Bronchial epithelial cell (primary cell): ENCODE measurements at regions not wholly inside any gene's neighbourhood (a gene's known extent, or its start where the extent isn't known, plus 50 kb on each side); places are given as distances from the start of the nearest gene placed in this dataset.

Experiments used
- DNase-seq: peaks from one replicate; pipeline ENCODE4 v3.0.0-alpha.2; 2010; ENCODE audit warnings: low read depth
- FAIRE-seq: peaks from 2 replicates; lab custom pipeline; 2011; peaks lifted over from hg19 to GRCh38; lab: Jason Lieb, UNC
- H3K27me3 ChIP-seq: 2 replicates; pipeline ENCODE4 v1.5.1; 2011; ENCODE audit warnings: low read length; ENCODE audit not compliant: control insufficient read depth, insufficient read depth
- H3K36me3 ChIP-seq: 2 replicates; pipeline ENCODE4 v1.5.1; 2011; ENCODE audit warnings: low read length; ENCODE audit not compliant: control insufficient read depth, insufficient read depth
- H3K4me3 ChIP-seq: 2 replicates; pipeline ENCODE4 v1.5.1; 2011; ENCODE audit warnings: mild to moderate bottlenecking, low read depth, low read length, control low read depth
- CTCF ChIP-seq: IDR thresholded peaks from 2 replicates; pipeline ENCODE4 v1.5.1; 2011; ENCODE audit warnings: mild to moderate bottlenecking, moderate library complexity, low read length, control low read depth, inconsistent platforms; ENCODE audit not compliant: insufficient read depth, severe bottlenecking

- TF ChIP-seq CTCF = no peak
- Histone ChIP-seq H3K27me3 (no peaks in the 10 kb centered on the region), H3K4me3 (no peak overlapping the region), H3K36me3 (no peaks in the 10 kb centered on the region)
- no peak for FAIRE-seq
- no peak for DNase-seq
Measured at GRCh38 chr4:98710831-98711230, 52.4 kb upstream of the TSPAN5 start.
